T-cell (primary cell): ENCODE measurements at regions not wholly inside any gene's neighbourhood (a gene's known extent, or its start where the extent isn't known, plus 50 kb on each side); places are given as distances from the start of the nearest gene placed in this dataset.
"Not testable (repeated sequence)": the region's sequence is repeated elsewhere in the genome, so short reads cannot be mapped to it uniquely, and the experiment has no call there.

Experiments
- ATAC-seq, 4 experiments: fragments of 200-7000 bp in 3 of 4; fragments of 150-1000 bp in 1 of 4; cut with Tn5 transposase; replicated peaks in 1 of 4; 1 replicate in 3 of 4; 2 replicates in 1 of 4; pipeline ENCODE4 v1.10.0; 2021; ENCODE audit warnings: moderate library complexity in 3 of 4, mild to moderate bottlenecking in 2 of 4, moderate number of reproducible peaks in 1 of 4
- CTCF ChIA-PET, 2 donors: fragments of 300-600 bp; sonication (Branson Sonifier 250); formaldehyde crosslinking; loops; one replicate each; lab custom pipeline; 2022; ENCODE audit warnings: antibody characterized with exemption in 2 of 2; lab: Charles Lee
- POLR2A ChIA-PET, 2 donors: fragments of 300-600 bp; sonication (Branson Sonifier 250); formaldehyde crosslinking; loops; one replicate each; lab custom pipeline; 2022; ENCODE audit warnings: antibody characterized with exemption in 2 of 2; lab: Charles Lee
- DNase-seq, 35 experiments: peaks; one replicate each; pipeline versions ENCODE4 v3.0.0 to v3.0.0-alpha.2; 2013 to 2023
- H3K27ac ChIP-seq: one replicate; pipeline ENCODE4 v1.5.1; 2013; ENCODE audit warnings: low read length
- H3K27me3 ChIP-seq, 2 experiments: replicated peaks in 1 of 2; 1 replicate in 1 of 2; 2 replicates in 1 of 2; pipeline versions ENCODE4 v1.6.1 to v1.7.0; 2013; ENCODE audit warnings: low read length in 1 of 2, mixed read lengths in 1 of 2; ENCODE audit not compliant: control insufficient read depth in 2 of 2, insufficient read depth in 2 of 2; ENCODE audit errors: extremely low read depth in 1 of 2
- H3K36me3 ChIP-seq, 2 donors: 1 replicate in 1 of 2; 2 replicates in 1 of 2; pipeline versions ENCODE4 v1.6.1 to v1.7.0; 2013; ENCODE audit warnings: low read length in 1 of 2; ENCODE audit not compliant: control insufficient read depth in 2 of 2, insufficient read depth in 1 of 2; ENCODE audit errors: extremely low read depth in 1 of 2
- H3K4me1 ChIP-seq, 2 experiments: 1 replicate in 1 of 2; 2 replicates in 1 of 2; pipeline versions ENCODE4 v1.6.1 to v1.7.0; 2013; ENCODE audit warnings: low read length in 2 of 2, mixed read lengths in 1 of 2; ENCODE audit not compliant: insufficient read depth in 2 of 2, control insufficient read depth in 1 of 2; ENCODE audit errors: extremely low read depth in 1 of 2
- H3K4me3 ChIP-seq, 2 donors: 1 replicate in 1 of 2; 2 replicates in 1 of 2; pipeline versions ENCODE4 v1.5.1 to v1.7.0; 2013; ENCODE audit warnings: mild to moderate bottlenecking in 2 of 2, low read length in 1 of 2, moderate library complexity in 1 of 2; ENCODE audit not compliant: control insufficient read depth in 1 of 2; ENCODE audit errors: extremely low read depth in 1 of 2
- H3K9me3 ChIP-seq: 2 replicates; pipeline ENCODE4 v1.7.0; 2013
- H3K27ac Mint-ChIP-seq, 2 donors: one replicate each; pipeline ENCODE4 v1.8.0; 2020 to 2021; ENCODE audit warnings: mild to moderate bottlenecking in 2 of 2, mixed read lengths in 2 of 2
- H3K27me3 Mint-ChIP-seq, 2 donors: one replicate each; pipeline ENCODE4 v1.8.0; 2021 to 2022; ENCODE audit warnings: mixed read lengths in 2 of 2
- H3K36me3 Mint-ChIP-seq: one replicate; pipeline ENCODE4 v1.8.0; 2021; ENCODE audit warnings: mixed read lengths
- H3K4me1 Mint-ChIP-seq, 3 donors: one replicate each; pipeline ENCODE4 v1.8.0; 2020 to 2022; ENCODE audit warnings: mixed read lengths in 3 of 3, mild to moderate bottlenecking in 1 of 3
- H3K4me3 Mint-ChIP-seq, 3 donors: one replicate each; pipeline ENCODE4 v1.8.0; 2020 to 2022; ENCODE audit warnings: mild to moderate bottlenecking in 3 of 3, mixed read lengths in 3 of 3, moderate library complexity in 3 of 3
- H3K9me3 Mint-ChIP-seq, 3 donors: one replicate each; pipeline ENCODE4 v1.8.0; 2020 to 2022; ENCODE audit warnings: mixed read lengths in 3 of 3
- WGBS: methylation state at CpG from one replicate; pipeline ENCODE4 v1.1.5; 2013; ENCODE audit warnings: missing lambda C conversion rate; ENCODE audit not compliant: insufficient coverage; 5-methylcytosine and 5-hydroxymethylcytosine counted together

DNA sequence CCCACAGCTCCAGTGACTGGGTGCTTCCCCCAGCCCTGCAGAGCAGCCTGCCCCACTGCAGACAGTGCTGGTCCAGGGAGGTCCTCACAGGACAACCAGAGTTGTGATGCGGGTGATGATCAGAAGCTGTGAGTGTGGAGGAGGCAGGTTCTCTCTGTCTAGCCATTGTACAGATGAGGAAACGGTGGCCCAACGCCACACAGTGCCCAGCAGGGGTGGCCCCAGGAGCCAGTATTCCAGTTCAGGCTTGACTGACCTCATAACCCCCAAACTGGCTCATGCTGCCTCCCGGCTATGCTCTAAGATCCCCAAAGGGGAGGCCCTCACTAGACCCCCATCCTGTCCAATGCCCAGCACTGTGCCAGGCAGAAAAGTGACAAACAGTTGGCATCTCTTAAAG is 147.1 kb upstream of the MAMLD1 start:
- WGBS, result no CpG with 5 or more reads among the region's 4 CpGs
- H3K4me3 ChIP-seq, H3K27ac Mint-ChIP-seq, CTCF ChIA-PET, DNase-seq, H3K27ac ChIP-seq, H3K27me3 ChIP-seq, H3K9me3 Mint-ChIP-seq, H3K36me3 ChIP-seq, ATAC-seq, H3K36me3 Mint-ChIP-seq, POLR2A ChIA-PET, H3K4me1 ChIP-seq, H3K4me3 Mint-ChIP-seq, H3K9me3 ChIP-seq, H3K4me1 Mint-ChIP-seq: not testable (repeated sequence)
- H3K27me3 Mint-ChIP-seq, result peaks cover 0 to 12% of the 10 kb centered on the region in 2 donors

DNA sequence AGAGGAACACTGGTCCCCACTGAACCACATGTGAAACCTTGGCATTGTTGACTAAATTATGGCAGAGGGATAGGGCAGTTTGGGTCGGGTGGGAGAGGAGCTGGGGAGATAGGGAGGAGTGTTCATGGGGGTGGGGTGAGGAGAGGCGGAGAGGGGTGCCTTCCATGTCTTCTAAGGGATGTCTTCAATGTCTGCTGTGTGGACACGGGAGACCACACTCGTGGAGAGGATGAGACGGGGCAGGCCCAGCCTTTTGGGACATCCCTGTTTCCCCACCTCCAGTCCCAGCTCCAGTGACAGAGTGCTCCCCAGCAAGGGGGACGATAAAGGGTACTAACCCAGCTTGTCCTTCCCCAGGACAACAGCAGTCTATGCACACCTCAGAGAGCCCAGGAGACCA is 146.4 kb upstream of the MAMLD1 start:
- ATAC-seq (no peak), DNase-seq (no peak)
- ChIA-PET POLR2A (no interaction called here), CTCF (no interaction called here)
- no peaks in the 10 kb centered on the region for H3K36me3 Mint-ChIP-seq
- H3K27me3 Mint-ChIP-seq, result peaks cover 0 to 12% of the 10 kb centered on the region in 2 donors
- no peak overlapping the region for H3K4me3 Mint-ChIP-seq
- H3K36me3 ChIP-seq, result no peaks in the 10 kb centered on the region
- H3K27ac Mint-ChIP-seq, result no peak overlapping the region
- no peak overlapping the region for H3K4me3 ChIP-seq
- no peaks in the 10 kb centered on the region for H3K27me3 ChIP-seq
- H3K4me1 Mint-ChIP-seq, result no peaks in the 10 kb centered on the region
- H3K9me3 ChIP-seq, result no peaks in the 10 kb centered on the region
- H3K27ac ChIP-seq, result no peak overlapping the region
- no peaks in the 10 kb centered on the region for H3K9me3 Mint-ChIP-seq
- no peaks in the 10 kb centered on the region for H3K4me1 ChIP-seq
- no CpG with 5 or more reads among the region's 6 CpGs for WGBS

DNA sequence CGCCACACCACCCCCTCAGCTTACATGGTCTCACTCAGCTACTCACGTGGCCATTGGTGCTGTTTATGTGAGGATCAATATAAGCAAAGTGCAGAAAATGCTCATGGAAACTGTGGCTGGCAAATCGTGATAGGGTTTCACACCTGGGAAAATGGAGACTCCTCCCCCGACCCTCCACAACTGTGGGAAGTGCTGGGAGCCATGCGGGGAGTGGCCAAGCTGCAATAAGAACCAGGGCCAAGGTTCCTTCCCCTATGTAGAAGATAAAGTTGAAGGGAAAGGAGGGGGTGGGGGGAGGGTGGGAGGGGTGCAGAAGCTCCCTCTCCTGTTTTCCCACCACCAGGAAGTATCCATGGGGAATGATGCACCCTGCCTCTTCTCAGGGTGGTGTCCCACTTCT is 145.5 kb upstream of the MAMLD1 start:
- Histone ChIP-seq H3K36me3 (no peaks in the 10 kb centered on the region), H3K4me3 (no peak overlapping the region), H3K4me1 (no peaks in the 10 kb centered on the region), H3K27me3 (no peaks in the 10 kb centered on the region), H3K9me3 (no peaks in the 10 kb centered on the region), H3K27ac (no peak overlapping the region)
- ChIA-PET CTCF (no interaction called here), POLR2A (no interaction called here)
- Mint-ChIP-seq H3K27me3 (peaks cover 0 to 13% of the 10 kb centered on the region in 2 donors), H3K4me1 (no peaks in the 10 kb centered on the region), H3K36me3 (no peaks in the 10 kb centered on the region), H3K27ac (no peak overlapping the region), H3K9me3 (no peaks in the 10 kb centered on the region), H3K4me3 (no peak overlapping the region)
- DNase-seq (no peak), ATAC-seq (no peak)
- WGBS, result no CpG with 5 or more reads among the region's 5 CpGs

DNA sequence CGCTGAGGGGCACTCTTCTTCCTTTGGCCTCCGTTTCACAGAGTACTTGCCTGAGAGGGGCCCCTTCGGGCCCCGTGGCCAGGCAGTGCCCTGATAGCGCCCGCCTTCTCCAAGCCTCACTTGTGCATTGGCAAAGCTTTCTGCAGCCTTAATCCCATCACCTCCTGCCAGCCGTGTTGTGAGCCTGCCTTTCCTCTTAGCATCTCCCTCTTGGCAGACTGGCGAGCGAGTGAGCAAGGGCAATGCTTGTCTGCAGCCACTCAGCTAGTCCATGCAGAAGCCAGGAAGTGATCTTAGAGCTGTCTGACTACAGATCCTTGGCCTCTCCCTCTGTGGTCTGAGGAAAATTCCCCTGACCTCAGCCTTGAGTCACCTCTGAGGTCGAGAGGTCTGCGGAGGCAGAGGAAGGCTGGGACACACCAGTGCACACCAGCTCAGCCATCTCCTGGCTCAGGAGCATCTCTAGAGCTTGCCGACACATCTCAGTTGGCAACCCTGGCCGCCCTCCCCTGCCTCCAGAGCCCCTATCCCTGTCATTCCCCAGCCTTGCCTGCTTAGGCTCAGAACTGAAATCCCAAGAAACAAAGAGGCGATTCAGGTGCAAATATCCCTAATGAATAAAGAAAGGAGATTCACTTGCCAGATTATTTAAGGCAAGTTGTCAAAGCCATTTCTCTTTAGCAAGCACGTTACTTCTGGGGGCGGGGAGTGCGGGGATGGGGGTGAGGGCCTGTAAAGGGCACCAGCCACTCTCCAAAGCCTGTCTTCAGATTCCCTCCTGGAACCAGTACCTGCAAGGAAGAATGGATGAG is 143.5 kb upstream of the MAMLD1 start:
- POLR2A ChIA-PET, result no interaction called here
- ATAC-seq, result no peak
- H3K9me3 Mint-ChIP-seq, result no peaks in the 10 kb centered on the region

DNA sequence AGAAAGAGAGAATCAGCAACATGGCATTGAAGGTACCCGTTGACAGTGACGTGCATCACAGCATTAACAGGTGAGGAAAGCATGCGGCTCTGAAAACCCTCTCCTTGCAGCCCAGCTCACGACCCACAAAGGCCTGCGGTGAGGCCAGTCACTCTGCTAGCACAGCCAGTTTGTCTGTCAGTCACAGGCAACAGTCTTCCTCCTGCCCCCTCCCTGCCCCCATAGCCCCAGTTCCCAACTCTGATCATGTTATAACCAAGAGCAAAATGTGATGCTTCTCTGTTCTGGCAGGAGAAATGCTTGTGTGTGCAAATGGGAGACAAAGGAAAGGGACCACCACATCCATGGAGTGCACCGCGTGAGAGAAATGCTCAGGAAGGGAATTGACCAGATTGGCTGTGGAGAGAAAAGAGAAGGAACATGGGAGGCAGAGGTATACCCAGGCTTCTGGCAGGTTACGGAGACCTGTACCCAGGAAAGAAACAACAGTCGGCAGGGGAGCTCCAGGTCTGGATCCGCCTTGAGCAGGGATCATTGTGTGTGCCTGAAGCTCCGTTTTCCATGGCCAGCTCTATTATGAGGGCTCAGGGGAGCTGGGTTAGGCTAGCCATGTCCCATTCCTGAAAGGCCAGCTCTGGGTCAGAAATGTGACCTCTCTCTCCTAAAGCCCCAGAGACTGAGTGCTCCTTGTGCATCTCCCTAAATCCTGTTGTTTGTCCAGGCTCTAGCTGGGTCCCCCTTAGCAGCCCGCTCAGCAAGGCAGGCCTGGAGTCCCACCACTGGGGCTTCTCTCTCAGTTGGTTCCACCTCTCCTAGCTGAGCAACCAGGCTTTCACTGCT is 139.7 kb upstream of the MAMLD1 start:
- no peaks in the 10 kb centered on the region for H3K4me1 ChIP-seq
- no peak for DNase-seq
- 74% methylated on average over 7 of the region's 12 CpGs for WGBS
- no peaks in the 10 kb centered on the region for H3K9me3 Mint-ChIP-seq
- no peaks in the 10 kb centered on the region for H3K36me3 ChIP-seq
- H3K27me3 ChIP-seq, result peaks cover 0 to 3% of the 10 kb centered on the region in 2 experiments
- no peaks in the 10 kb centered on the region for H3K36me3 Mint-ChIP-seq
- ChIA-PET POLR2A (no interaction called here), CTCF (no interaction called here)
- H3K9me3 ChIP-seq, result no peaks in the 10 kb centered on the region
- no peak overlapping the region for H3K4me3 ChIP-seq
- no peak overlapping the region for H3K27ac Mint-ChIP-seq
- no peak for ATAC-seq
- no peak overlapping the region for H3K27ac ChIP-seq
- H3K4me1 Mint-ChIP-seq, result peaks cover 0 to 2% (median 0%) of the 10 kb centered on the region in 3 donors
- peaks cover 1 to 26% of the 10 kb centered on the region in 2 donors for H3K27me3 Mint-ChIP-seq
- no peak overlapping the region for H3K4me3 Mint-ChIP-seq

More for the DNA sequence above, 143.5 kb upstream of the MAMLD1 start:
- DNase-seq, result no peak
- Histone ChIP-seq H3K4me3 (no peak overlapping the region), H3K27me3 (no peaks in the 10 kb centered on the region), H3K9me3 (no peaks in the 10 kb centered on the region), H3K27ac (no peak overlapping the region), H3K36me3 (no peaks in the 10 kb centered on the region), H3K4me1 (no peaks in the 10 kb centered on the region)
- Mint-ChIP-seq H3K27me3 (peaks cover 0 to 19% of the 10 kb centered on the region in 2 donors), H3K4me3 (no peak overlapping the region), H3K4me1 (no peaks in the 10 kb centered on the region), H3K36me3 (no peaks in the 10 kb centered on the region), H3K27ac (no peak overlapping the region)
- CTCF ChIA-PET, result no interaction called here
- WGBS, result 73% methylated on average over 8 of the region's 17 CpGs

DNA sequence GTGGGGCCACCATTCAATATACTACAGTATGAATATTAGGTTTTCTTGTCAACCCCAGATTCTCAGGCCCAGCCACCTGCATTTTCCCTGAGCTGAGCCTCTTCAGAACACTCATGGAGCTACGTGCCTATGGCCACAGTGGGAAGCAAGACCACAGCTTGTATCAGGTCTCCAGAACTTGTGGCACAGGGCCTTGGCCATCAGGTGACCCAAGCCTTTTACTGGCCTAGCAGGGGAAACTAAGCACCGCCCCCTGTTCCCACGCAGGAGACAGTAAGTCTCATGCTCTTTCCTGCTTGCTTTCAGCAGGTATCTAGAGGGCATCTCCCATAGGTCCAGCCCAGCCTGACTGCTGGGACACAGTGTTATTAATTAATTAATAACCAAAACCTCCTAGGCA is 138.4 kb upstream of the MAMLD1 start:
- H3K9me3 Mint-ChIP-seq, result no peaks in the 10 kb centered on the region
- no peak overlapping the region for H3K27ac Mint-ChIP-seq
- Histone ChIP-seq H3K4me3 (no peak overlapping the region), H3K27me3 (peaks cover 0 to 3% of the 10 kb centered on the region in 2 experiments), H3K9me3 (no peaks in the 10 kb centered on the region), H3K27ac (no peak overlapping the region), H3K36me3 (no peaks in the 10 kb centered on the region), H3K4me1 (no peaks in the 10 kb centered on the region)
- ChIA-PET CTCF (no interaction called here), POLR2A (no interaction called here)
- ATAC-seq (no peak), DNase-seq (no peak)
- 78% methylated on average over 3 of the region's 3 CpGs for WGBS
- H3K4me3 Mint-ChIP-seq, result no peak overlapping the region
- no peaks in the 10 kb centered on the region for H3K36me3 Mint-ChIP-seq
- H3K27me3 Mint-ChIP-seq, result peaks cover 1 to 33% of the 10 kb centered on the region in 2 donors
- peaks cover 0 to 2% (median 0%) of the 10 kb centered on the region in 3 donors for H3K4me1 Mint-ChIP-seq
